Loucy (cell line): ENCODE measurements at regions not wholly inside any gene's neighbourhood (a gene's known extent, or its start where the extent isn't known, plus 50 kb on each side); places are given as distances from the start of the nearest gene placed in this dataset.

ENCODE experiments used
- EZH2phosphoT487 ChIP-seq: fragments of 200-600 bp; IDR thresholded peaks from 2 replicates; pipeline ENCODE4 v1.6.1; 2018; ENCODE audit warnings: antibody characterized with exemption, mild to moderate bottlenecking, moderate library complexity, borderline replicate concordance
- TF ChIP-seq, protein P1 (sequence below): fragments of 200-600 bp; sonication (generic); conservative IDR thresholded peaks from 2 replicates; pipeline ENCODE4 v1.5.1; 2014; ENCODE audit warnings: mild to moderate bottlenecking, antibody characterized with exemption, low read length

DNA sequence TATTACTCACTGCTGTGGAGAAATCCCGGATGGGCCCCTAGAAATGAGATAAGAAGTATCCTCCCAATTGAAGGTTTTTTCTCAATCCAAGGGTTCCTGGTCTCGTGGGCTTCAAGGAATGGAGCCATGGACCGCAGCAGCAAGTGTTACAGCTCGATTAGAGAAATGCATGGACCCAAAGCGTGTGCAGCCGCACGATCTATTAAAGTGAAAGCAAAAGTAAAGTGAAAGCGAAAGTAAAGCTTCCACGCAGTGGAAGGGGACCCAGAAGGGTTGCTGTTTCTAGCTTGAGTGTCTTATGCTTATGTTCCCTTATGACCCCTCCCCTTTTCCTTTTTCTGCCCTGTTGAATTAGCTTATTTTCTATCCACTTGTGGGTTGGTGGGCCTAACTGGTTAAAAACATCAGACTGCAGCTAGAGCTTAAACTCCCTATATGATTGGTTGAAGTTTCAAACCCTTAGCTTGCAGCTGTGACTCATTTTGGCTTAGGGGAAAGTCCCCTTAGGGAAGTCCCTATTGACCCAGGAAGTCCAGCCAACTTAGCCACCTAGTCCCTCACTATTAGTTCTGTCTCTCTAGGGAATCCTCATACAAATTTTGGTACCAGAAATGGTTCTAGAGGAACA is 1111.8 kb downstream of the TAF11L14 start:
- TF ChIP-seq, protein P1, sequence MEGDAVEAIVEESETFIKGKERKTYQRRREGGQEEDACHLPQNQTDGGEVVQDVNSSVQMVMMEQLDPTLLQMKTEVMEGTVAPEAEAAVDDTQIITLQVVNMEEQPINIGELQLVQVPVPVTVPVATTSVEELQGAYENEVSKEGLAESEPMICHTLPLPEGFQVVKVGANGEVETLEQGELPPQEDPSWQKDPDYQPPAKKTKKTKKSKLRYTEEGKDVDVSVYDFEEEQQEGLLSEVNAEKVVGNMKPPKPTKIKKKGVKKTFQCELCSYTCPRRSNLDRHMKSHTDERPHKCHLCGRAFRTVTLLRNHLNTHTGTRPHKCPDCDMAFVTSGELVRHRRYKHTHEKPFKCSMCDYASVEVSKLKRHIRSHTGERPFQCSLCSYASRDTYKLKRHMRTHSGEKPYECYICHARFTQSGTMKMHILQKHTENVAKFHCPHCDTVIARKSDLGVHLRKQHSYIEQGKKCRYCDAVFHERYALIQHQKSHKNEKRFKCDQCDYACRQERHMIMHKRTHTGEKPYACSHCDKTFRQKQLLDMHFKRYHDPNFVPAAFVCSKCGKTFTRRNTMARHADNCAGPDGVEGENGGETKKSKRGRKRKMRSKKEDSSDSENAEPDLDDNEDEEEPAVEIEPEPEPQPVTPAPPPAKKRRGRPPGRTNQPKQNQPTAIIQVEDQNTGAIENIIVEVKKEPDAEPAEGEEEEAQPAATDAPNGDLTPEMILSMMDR: no peak
- no peak for TF ChIP-seq EZH2phosphoT487
